NT2/D1 (cell line): ENCODE measurements at regions not wholly inside any gene's neighbourhood (a gene's known extent, or its start where the extent isn't known, plus 50 kb on each side); places are given as distances from the start of the nearest gene placed in this dataset.

Experiments
- SUZ12 ChIP-seq: IDR thresholded peaks from 2 replicates; pipeline ENCODE4 v1.6.1; 2011; ENCODE audit not compliant: insufficient read length, insufficient read depth; ENCODE audit errors: extremely low read depth
- YY1 ChIP-seq: IDR thresholded peaks from 2 replicates; pipeline ENCODE4 v1.6.1; 2011; ENCODE audit not compliant: insufficient read length, insufficient read depth
- ZNF274 ChIP-seq: IDR thresholded peaks from 2 replicates; pipeline ENCODE4 v1.6.1; 2011; ENCODE audit warnings: mild to moderate bottlenecking, low read depth, low read length

DNA sequence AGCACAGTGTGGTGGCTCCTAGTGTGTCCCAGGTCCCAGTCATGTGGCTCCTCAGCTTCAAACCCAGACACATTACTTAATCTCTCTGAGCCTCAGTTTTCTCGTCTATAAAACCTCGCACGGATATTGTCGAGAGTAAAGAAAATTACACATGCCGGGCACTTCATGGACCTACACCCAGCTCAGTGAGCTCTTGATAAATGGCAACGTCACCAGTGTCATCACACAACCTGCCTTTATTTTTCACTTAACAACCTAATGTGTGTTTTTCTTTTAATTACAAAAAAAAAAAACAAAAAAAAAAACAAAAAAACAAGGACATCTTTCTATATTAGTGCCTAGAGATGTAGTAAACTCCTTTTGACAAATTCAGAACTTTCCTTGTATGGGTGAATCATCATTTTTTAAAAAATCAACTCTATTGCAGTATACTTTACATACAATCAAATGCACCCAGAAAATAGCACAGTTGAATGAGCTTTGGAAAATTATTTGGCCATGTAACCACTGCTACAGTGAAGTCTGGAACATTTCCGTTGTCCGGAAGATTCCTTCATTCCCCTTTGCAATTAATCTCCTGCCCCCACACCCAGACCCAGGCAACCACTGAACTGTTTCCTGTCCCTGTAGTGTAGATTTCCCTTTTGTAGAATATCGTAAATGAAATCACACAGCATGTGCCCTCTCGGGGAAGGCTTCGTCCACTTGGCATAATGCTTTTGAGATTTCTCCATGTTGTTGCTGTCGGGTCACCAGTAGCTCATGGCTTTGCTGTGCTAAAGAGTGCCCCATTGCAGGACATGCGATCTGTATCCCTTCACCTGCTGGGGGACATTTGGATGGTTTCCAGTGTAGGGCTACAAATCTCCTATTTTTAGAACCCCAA, 100.4 kb upstream of the LARP1 start:
- no peak for TF ChIP-seq YY1
- TF ChIP-seq ZNF274, result no peak
- no peak for TF ChIP-seq SUZ12
